ENCODE measurements at regions not wholly inside any gene's neighbourhood (a gene's known extent, or its start where the extent isn't known, plus 50 kb on each side); places are given as distances from the start of the nearest gene placed in this dataset.
"Not testable (repeated sequence)": the region's sequence is repeated elsewhere in the genome, so short reads cannot be mapped to it uniquely, and the experiment has no call there.

GRCh38 chr9:81072758-81073157, 616.6 kb downstream of the TLE1 start:
- H3K4me3 ChIP-seq (ENCODE audit: low read length), result no peak overlapping the region
- TF ChIP-seq ZNF274 (IDR thresholded peaks at IDR 0.05; ENCODE audit: low read depth, low read length), result no peak

- TF ChIP-seq ZNF274 (IDR thresholded peaks at IDR 0.05; ENCODE audit: low read depth, low read length), result no peak
- no peak overlapping the region for H3K4me3 ChIP-seq (ENCODE audit: low read length)
These were observed 618.2 kb downstream of the TLE1 start for GRCh38 chr9:81071108-81071507.

GRCh38 chr9:81070689-81071088, 618.7 kb downstream of the TLE1 start:
- TF ChIP-seq ZNF274 (IDR thresholded peaks at IDR 0.05; ENCODE audit: low read depth, low read length), result no peak

GRCh38 chr9:81069923-81070322, 619.4 kb downstream of the TLE1 start:
- H3K4me3 ChIP-seq (ENCODE audit: low read length), result no peak overlapping the region
- no peak for TF ChIP-seq ZNF274 (IDR thresholded peaks at IDR 0.05; ENCODE audit: low read depth, low read length)

More at GRCh38 chr9:81070689-81071088, 618.7 kb downstream of the TLE1 start:
- no peak overlapping the region for H3K4me3 ChIP-seq (ENCODE audit: low read length)

GRCh38 chr9:81069038-81069795, 620.1 kb downstream of the TLE1 start:
- no peak for TF ChIP-seq ZNF274 (IDR thresholded peaks at IDR 0.05; ENCODE audit: low read depth, low read length)
- no peak overlapping the region for H3K4me3 ChIP-seq (ENCODE audit: low read length)

GRCh38 chr9:81062995-81063394, 626.4 kb downstream of the TLE1 start:
- not testable (repeated sequence) for H3K4me3 ChIP-seq (ENCODE audit: low read length)

GRCh38 chr9:81058782-81059181, 630.6 kb downstream of the TLE1 start:
- no peak for TF ChIP-seq ZNF274 (IDR thresholded peaks at IDR 0.05; ENCODE audit: low read depth, low read length)
- H3K4me3 ChIP-seq (ENCODE audit: low read length), result no peak overlapping the region

- no peak overlapping the region for H3K4me3 ChIP-seq (ENCODE audit: low read length)
- no peak for TF ChIP-seq ZNF274 (IDR thresholded peaks at IDR 0.05; ENCODE audit: low read depth, low read length)
These were observed 635.9 kb downstream of the TLE1 start for GRCh38 chr9:81053298-81054025.

GRCh38 chr9:81052846-81053245, 636.5 kb downstream of the TLE1 start:
- H3K4me3 ChIP-seq (ENCODE audit: low read length), result no peak overlapping the region
- TF ChIP-seq ZNF274 (IDR thresholded peaks at IDR 0.05; ENCODE audit: low read depth, low read length), result no peak

- H3K4me3 ChIP-seq (ENCODE audit: low read length), result no peak overlapping the region
- no peak for TF ChIP-seq ZNF274 (IDR thresholded peaks at IDR 0.05; ENCODE audit: low read depth, low read length)
These were observed 642.1 kb downstream of the TLE1 start for GRCh38 chr9:81047280-81047679.

- no peak overlapping the region for H3K4me3 ChIP-seq (ENCODE audit: low read length)
- TF ChIP-seq ZNF274 (IDR thresholded peaks at IDR 0.05; ENCODE audit: low read depth, low read length), result no peak
These were observed 643.7 kb downstream of the TLE1 start for GRCh38 chr9:81045658-81046057.

GRCh38 chr9:81037889-81038288, 651.5 kb downstream of the TLE1 start:
- TF ChIP-seq ZNF274 (IDR thresholded peaks at IDR 0.05; ENCODE audit: low read depth, low read length), result no peak
- H3K4me3 ChIP-seq (ENCODE audit: low read length), result no peak overlapping the region

- no peak overlapping the region for H3K4me3 ChIP-seq (ENCODE audit: low read length)
- TF ChIP-seq ZNF274 (IDR thresholded peaks at IDR 0.05; ENCODE audit: low read depth, low read length), result no peak
These were observed 653.7 kb downstream of the TLE1 start for GRCh38 chr9:81035601-81036000.

GRCh38 chr9:81035171-81035570, 654.2 kb downstream of the TLE1 start:
- TF ChIP-seq ZNF274 (IDR thresholded peaks at IDR 0.05; ENCODE audit: low read depth, low read length), result no peak

GRCh38 chr9:81032831-81033230, 656.5 kb downstream of the TLE1 start:
- no peak overlapping the region for H3K4me3 ChIP-seq (ENCODE audit: low read length)
- TF ChIP-seq ZNF274 (IDR thresholded peaks at IDR 0.05; ENCODE audit: low read depth, low read length), result no peak

More at GRCh38 chr9:81035171-81035570, 654.2 kb downstream of the TLE1 start:
- no peak overlapping the region for H3K4me3 ChIP-seq (ENCODE audit: low read length)

All from GM08714 (cell line).